Stimulated activated CD4-positive, alpha-beta T cell treated with anti-CD3 and anti-CD28 coated beads, Interleukin-1b, Interleukin-23, amount 100 ng/mL, for 4 hours (primary cell): ENCODE measurements at regions not wholly inside any gene's neighbourhood (a gene's known extent, or its start where the extent isn't known, plus 50 kb on each side); places are given as distances from the start of the nearest gene placed in this dataset.
A peak's percentile ranks its signal among the peaks of the same experiment; 100 is the strongest.
"Not testable (repeated sequence)": the region's sequence is repeated elsewhere in the genome, so short reads cannot be mapped to it uniquely, and the experiment has no call there.

Experiments
- DNase-seq, 2 donors: peaks; one replicate each; pipeline ENCODE4 v3.0.0-alpha.2; 2020; ENCODE audit warnings: low read depth in 2 of 2

- DNase-seq, result not testable (repeated sequence)
Measured at GRCh38 chr3:195999176-195999575, 82.7 kb downstream of the TFRC start.

- DNase-seq, result not testable (repeated sequence)
Measured at GRCh38 chr3:195996314-195996713, 85.6 kb downstream of the TFRC start.

- DNase-seq, result peak; percentile 48 to 49
Measured at GRCh38 chr3:195994343-195994742, 86.0 kb upstream of the TNK2 start.

- not testable (repeated sequence) for DNase-seq
Measured at GRCh38 chr3:195993671-195994070, 85.3 kb upstream of the TNK2 start.

- not testable (repeated sequence) for DNase-seq
Measured at GRCh38 chr3:195992956-195993595, 84.7 kb upstream of the TNK2 start.

GRCh38 chr3:195991986-195992385, 83.6 kb upstream of the TNK2 start:
- DNase-seq, result not testable (repeated sequence)

GRCh38 chr3:195991243-195991642, 82.9 kb upstream of the TNK2 start:
- DNase-seq, result not testable (repeated sequence)

GRCh38 chr3:195990841-195991174, 82.5 kb upstream of the TNK2 start:
- DNase-seq, result not testable (repeated sequence)

GRCh38 chr3:195989921-195990840, 81.8 kb upstream of the TNK2 start:
- peak; percentile 94 to 97 for DNase-seq

- not testable (repeated sequence) for DNase-seq
Measured at GRCh38 chr3:195989197-195989920, 81.0 kb upstream of the TNK2 start.

- not testable (repeated sequence) for DNase-seq
Measured at GRCh38 chr3:195988764-195989163, 80.4 kb upstream of the TNK2 start.

- DNase-seq, result not testable (repeated sequence)
Measured at GRCh38 chr3:195987001-195987400, 78.7 kb upstream of the TNK2 start.

GRCh38 chr3:195986576-195986975, 78.2 kb upstream of the TNK2 start:
- DNase-seq, result not testable (repeated sequence)

- not testable (repeated sequence) for DNase-seq
Measured at GRCh38 chr3:195985348-195985920, 77.1 kb upstream of the TNK2 start.

GRCh38 chr3:195984392-195985030, 76.2 kb upstream of the TNK2 start:
- DNase-seq, result not testable (repeated sequence)

- DNase-seq, result not testable (repeated sequence)
Measured at GRCh38 chr3:195983880-195984279, 75.5 kb upstream of the TNK2 start.

- not testable (repeated sequence) for DNase-seq
Measured at GRCh38 chr3:195982754-195983153, 74.4 kb upstream of the TNK2 start.

GRCh38 chr3:195981778-195982177, 73.4 kb upstream of the TNK2 start:
- not testable (repeated sequence) for DNase-seq

- not testable (repeated sequence) for DNase-seq
Measured at GRCh38 chr3:195979877-195980276, 71.5 kb upstream of the TNK2 start.

GRCh38 chr3:195978585-195978984, 70.2 kb upstream of the TNK2 start:
- DNase-seq, result not testable (repeated sequence)

- not testable (repeated sequence) for DNase-seq
Measured at GRCh38 chr3:195976876-195977275, 68.5 kb upstream of the TNK2 start.
